ENCODE measurements at regions not wholly inside any gene's neighbourhood (a gene's known extent, or its start where the extent isn't known, plus 50 kb on each side); places are given as distances from the start of the nearest gene placed in this dataset.

- Histone ChIP-seq H3F3A (ENCODE audit: control insufficient read depth, insufficient read depth) (no peaks in the 10 kb centered on the region), H3K9me2 (replicated peaks; ENCODE audit: control insufficient read depth, low read length) (no peaks in the 10 kb centered on the region), H3K27ac (ENCODE audit: low read depth, low read length) (no peak overlapping the region), H4K20me1 (ENCODE audit: control insufficient read depth, insufficient read depth, low read depth, low read length) (no peaks in the 10 kb centered on the region), H3K4me3 (ENCODE audit: low read length) (no peak overlapping the region), H3K79me2 (ENCODE audit: control insufficient read depth, low read length) (no peaks in the 10 kb centered on the region), H3K9me3 (ENCODE audit: control insufficient read depth, insufficient read depth, low read length) (no peaks in the 10 kb centered on the region), H3K36me3 (ENCODE audit: control insufficient read depth, low read length) (no peaks in the 10 kb centered on the region), H3K4me2 (ENCODE audit: low read length) (no peak overlapping the region), H3K27me3 (ENCODE audit: control insufficient read depth, low read length) (no peaks in the 10 kb centered on the region), H3K4me1 (ENCODE audit: control insufficient read depth, low read length) (no peaks in the 10 kb centered on the region)
- TF ChIP-seq EZH2phosphoT487 (IDR thresholded peaks at IDR 0.05; ENCODE audit: borderline replicate concordance, low read length), result no peak
- TF ChIP-seq CTCF (IDR thresholded peaks at IDR 0.05; ENCODE audit: low read depth, low read length, poor library complexity, severe bottlenecking), result no peak
Measured at GRCh38 chr17:52995147-52995546, 827.6 kb upstream of the KIF2B start.

GRCh38 chr17:52986056-52986662, 827.6 kb upstream of the CA10 start:
- no peak overlapping the region for H3K4me2 ChIP-seq (ENCODE audit: low read length)
- H3K4me1 ChIP-seq (ENCODE audit: control insufficient read depth, low read length), result no peaks in the 10 kb centered on the region
- no peaks in the 10 kb centered on the region for H3F3A ChIP-seq (ENCODE audit: control insufficient read depth, insufficient read depth)
- H3K36me3 ChIP-seq (ENCODE audit: control insufficient read depth, low read length), result no peaks in the 10 kb centered on the region
- H4K20me1 ChIP-seq (ENCODE audit: control insufficient read depth, insufficient read depth, low read depth, low read length), result no peaks in the 10 kb centered on the region
- H3K9me3 ChIP-seq (ENCODE audit: control insufficient read depth, insufficient read depth, low read length), result no peaks in the 10 kb centered on the region
- no peaks in the 10 kb centered on the region for H3K79me2 ChIP-seq (ENCODE audit: control insufficient read depth, low read length)
- no peak overlapping the region for H3K27ac ChIP-seq (ENCODE audit: low read depth, low read length)
- H3K9me2 ChIP-seq (replicated peaks; ENCODE audit: control insufficient read depth, low read length), result no peaks in the 10 kb centered on the region
- H3K27me3 ChIP-seq (ENCODE audit: control insufficient read depth, low read length), result no peaks in the 10 kb centered on the region
- no peak overlapping the region for H3K4me3 ChIP-seq (ENCODE audit: low read length)
- no peak for TF ChIP-seq CTCF (IDR thresholded peaks at IDR 0.05; ENCODE audit: low read depth, low read length, poor library complexity, severe bottlenecking)
- TF ChIP-seq EZH2phosphoT487 (IDR thresholded peaks at IDR 0.05; ENCODE audit: borderline replicate concordance, low read length), result no peak

GRCh38 chr17:52982331-52982730, 823.8 kb upstream of the CA10 start:
- Histone ChIP-seq H4K20me1 (ENCODE audit: control insufficient read depth, insufficient read depth, low read depth, low read length) (no peaks in the 10 kb centered on the region), H3K4me1 (ENCODE audit: control insufficient read depth, low read length) (no peaks in the 10 kb centered on the region), H3K27me3 (ENCODE audit: control insufficient read depth, low read length) (no peaks in the 10 kb centered on the region), H3K4me2 (ENCODE audit: low read length) (no peak overlapping the region), H3K27ac (ENCODE audit: low read depth, low read length) (no peak overlapping the region), H3F3A (ENCODE audit: control insufficient read depth, insufficient read depth) (no peaks in the 10 kb centered on the region), H3K4me3 (ENCODE audit: low read length) (no peak overlapping the region), H3K9me3 (ENCODE audit: control insufficient read depth, insufficient read depth, low read length) (no peaks in the 10 kb centered on the region), H3K9me2 (replicated peaks; ENCODE audit: control insufficient read depth, low read length) (no peaks in the 10 kb centered on the region), H3K79me2 (ENCODE audit: control insufficient read depth, low read length) (no peaks in the 10 kb centered on the region), H3K36me3 (ENCODE audit: control insufficient read depth, low read length) (no peaks in the 10 kb centered on the region)
- TF ChIP-seq EZH2phosphoT487 (IDR thresholded peaks at IDR 0.05; ENCODE audit: borderline replicate concordance, low read length) (no peak), CTCF (IDR thresholded peaks at IDR 0.05; ENCODE audit: low read depth, low read length, poor library complexity, severe bottlenecking) (no peak)
